NCI-H748 (cell line): ENCODE measurements at regions not wholly inside any gene's neighbourhood (a gene's known extent, or its start where the extent isn't known, plus 50 kb on each side); places are given as distances from the start of the nearest gene placed in this dataset.
"Not testable (repeated sequence)": the region's sequence is repeated elsewhere in the genome, so short reads cannot be mapped to it uniquely, and the experiment has no call there.

Source experiments
- DNase-seq: peaks from one replicate; lab custom pipeline; 2025; ENCODE audit not compliant: unreplicated experiment; lab: John Stamatoyannopoulos, UW

DNA sequence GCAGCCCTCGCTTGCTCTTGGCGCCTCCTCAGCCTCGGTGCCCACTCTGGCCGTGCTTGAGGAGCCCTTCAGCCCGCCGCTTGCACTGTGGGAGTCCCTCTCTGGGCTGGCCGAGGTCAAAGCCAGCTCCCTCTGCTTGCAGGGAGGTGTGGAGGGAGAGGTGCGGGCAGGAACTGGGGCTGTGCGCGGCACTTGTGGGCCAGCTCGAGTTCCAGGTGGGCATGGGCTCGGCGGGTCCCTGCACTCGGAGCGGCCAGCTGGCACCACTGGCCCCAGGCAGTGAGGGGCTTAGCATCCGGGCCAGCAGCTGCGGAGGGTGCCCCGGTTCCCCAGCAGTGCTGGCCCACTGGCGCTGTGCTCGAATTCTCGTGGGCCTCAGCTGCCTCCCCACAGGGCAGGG lies 152.1 kb upstream of the SEMA3C start:
- DNase-seq = no peak

DNA sequence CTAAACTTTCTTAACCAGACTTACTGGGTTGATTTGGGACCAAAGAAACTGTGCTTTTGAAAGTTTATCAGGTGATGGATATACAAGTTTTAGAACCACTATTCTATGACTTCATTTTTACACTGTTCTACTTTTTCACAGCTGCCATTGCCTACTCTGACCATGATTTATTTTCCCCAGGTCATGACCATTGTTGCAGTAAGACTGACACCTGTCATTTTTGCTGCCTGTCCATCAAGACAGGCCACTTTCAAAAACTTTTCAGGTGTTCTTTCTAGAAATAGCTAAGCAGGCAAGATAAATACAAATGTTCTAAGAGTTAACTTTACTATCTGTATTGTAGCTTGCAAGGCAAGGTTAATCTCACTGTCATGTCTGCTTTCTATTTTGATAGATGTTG lies 147.9 kb upstream of the SEMA3C start:
- DNase-seq = no peak

GRCh38 chr7:81064426-81064825 lies 145.6 kb upstream of the SEMA3C start:
- no peak for DNase-seq

DNA sequence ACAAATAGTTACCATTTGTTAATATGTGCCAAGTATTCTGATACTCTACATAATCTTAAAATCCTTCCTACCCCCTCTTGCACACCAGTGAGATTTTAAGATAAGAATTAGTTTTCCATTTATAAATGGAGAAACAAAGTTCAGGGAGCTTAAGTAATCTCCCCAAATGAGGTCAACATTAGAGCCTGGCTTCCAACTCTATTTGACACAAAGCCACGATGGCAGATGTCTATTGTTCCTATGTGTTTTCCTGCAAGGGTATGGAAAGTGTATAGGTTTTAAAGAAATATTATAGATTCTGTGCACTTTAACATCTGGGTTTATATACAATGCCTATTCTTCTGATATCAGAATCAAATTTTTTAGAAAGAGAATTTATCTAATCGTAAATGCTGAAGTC lies 143.9 kb upstream of the SEMA3C start:
- no peak for DNase-seq

- DNase-seq = not testable (repeated sequence)
These were observed 138.6 kb upstream of the SEMA3C start for GRCh38 chr7:81057469-81057868.

- no peak for DNase-seq
These were observed 134.8 kb upstream of the SEMA3C start for GRCh38 chr7:81053623-81054022.

DNA sequence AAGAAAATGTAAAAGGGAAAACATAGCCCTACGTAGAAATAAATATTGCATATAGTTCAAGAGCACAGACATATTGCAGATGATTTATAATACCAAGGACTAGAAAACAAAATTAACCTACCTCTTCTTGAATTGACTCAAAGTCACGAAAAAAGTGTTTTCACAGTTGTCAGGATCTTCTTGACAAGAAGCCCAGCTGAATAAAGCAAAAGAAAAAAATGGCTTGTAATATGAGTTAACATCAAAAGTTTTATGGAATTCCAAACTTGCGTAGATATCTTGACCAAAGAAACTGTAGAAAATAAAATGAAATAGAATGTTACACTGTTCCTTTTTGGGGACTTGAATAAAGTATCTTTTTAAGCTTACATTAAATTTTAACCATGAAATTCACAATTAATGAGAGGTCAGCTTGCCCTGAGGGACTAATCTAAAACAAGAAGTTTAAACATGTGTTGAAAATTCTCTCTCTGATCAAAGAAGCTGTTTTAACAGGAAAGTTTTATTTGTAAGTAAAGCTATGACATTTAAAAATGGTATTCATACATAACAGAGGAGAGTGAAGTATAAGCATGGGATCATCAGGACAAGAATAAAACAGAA lies 133.1 kb upstream of the SEMA3C start:
- no peak for DNase-seq

DNA sequence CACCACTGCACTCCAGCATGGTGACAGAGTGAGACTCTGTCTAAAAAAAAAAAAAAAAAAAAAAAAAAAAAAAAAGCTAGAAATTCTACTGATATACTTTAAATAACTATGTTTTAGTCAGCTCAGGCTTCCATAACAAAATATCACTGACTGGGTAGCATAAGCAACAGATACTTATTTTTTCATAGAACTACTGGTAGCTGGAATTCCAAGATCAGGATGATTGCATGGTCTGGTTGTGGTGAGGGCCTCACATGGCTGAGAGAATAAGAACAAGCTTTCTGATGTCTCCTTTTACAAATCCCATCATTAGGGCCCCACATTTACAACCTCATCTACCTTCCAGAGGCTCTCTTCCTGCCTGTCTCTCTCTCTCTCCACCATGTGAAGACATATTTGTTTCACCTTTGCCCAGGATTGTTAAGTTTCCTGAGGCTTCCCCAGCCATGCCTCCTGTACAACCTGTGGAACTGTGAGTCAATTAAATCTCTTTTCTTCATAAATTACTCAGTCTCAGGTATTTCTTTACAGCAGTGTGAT lies 126.7 kb upstream of the SEMA3C start:
- DNase-seq = no peak

DNA sequence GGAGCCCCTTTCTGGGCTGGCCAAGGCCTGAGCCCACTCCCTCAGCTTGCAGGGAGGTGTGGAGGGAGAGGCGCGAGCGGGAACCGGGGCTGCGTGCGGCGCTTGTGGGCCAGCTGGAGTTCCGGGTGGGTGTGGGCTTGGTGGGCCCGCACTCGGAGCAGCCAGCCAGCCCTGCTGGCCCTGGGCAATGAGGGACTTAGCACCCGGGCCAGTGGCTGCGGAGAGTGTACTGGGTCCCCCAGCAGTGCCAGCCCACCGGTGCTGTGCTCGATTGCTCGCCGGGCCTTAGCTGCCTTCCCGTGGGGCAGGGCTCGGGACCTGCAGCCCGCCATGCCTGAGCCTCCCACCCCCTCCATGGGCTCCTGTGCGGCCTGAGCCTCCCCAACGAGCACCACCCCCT lies 123.8 kb upstream of the SEMA3C start:
- not testable (repeated sequence) for DNase-seq

DNA sequence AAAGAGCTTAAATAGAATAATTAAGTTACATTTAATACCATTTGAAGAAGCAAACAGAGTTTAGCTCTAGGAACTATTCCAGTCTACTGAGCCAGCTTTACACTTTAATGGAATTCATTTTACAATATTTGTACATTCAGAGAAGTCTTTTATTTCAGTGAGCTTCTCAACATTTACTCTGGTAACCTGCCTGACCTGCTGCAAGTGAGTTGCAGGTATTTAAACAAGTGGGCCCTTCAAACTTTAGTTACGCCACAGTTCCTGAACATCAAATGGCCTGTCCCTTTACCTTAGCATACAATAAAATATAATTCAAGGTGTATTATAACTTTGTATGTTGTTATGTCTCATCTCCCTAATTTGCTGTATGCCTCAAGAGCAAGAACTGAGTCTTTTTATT lies 121.6 kb upstream of the SEMA3C start:
- DNase-seq = no peak

GRCh38 chr7:81036871-81037270 lies 118.0 kb upstream of the SEMA3C start:
- DNase-seq = no peak

DNA sequence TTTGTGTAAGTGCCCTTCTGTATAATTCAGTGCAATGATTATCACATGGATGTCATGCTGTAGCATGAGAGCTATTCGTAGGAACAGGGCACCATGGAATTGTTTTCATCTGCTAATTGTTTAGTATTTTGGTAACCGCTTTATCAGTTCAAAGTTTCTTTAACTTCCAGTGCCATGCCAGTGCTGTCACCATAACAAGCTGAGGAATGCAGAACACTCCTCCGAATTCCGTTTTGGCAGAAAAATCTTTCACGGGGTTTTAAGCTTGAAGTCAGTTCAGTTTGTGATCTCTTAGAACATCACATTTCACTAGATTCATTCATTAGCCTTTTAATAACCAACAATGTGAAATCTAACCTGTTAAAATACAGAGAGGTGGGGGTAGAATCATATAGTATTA lies 117.2 kb upstream of the SEMA3C start:
- DNase-seq = no peak

- DNase-seq = no peak
These were observed 113.1 kb upstream of the SEMA3C start for GRCh38 chr7:81031996-81032395.

DNA sequence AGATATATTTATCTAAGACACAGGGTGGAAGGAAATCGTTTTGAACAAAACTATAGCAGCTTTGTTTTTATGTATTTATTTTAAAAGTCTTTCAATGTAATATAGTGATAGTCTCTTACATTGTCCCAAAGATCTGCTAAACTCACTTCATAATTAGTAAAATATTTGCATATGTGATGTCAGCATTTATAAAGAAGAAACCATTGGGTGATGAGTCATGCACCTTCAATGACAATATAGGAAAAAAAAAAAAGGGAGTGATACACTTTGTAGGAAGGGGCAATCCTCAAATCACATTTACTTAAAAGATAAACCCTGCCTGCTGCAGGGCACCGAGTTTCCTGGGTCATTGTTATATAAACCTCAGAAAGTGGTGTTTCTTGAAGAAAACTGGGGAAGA lies 112.4 kb upstream of the SEMA3C start:
- no peak for DNase-seq

DNA sequence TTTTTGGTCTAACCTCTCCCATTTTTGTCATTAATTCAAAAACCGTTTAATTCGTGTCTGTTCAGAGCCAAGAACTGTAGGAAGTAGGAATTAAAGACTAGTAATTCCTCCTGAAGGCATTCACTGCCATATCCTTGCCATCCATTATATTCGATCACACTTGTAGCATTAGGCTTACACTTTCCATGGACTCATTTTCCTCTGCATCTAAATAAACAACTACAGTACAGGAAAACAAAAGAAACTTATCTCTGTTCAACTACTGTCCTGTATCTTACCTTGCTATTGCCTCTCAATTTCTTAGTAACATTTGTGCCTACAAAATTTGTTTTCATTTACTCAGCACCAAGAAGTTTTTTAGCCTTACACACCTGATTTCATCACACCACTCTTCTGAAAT lies 111.6 kb upstream of the SEMA3C start:
- no peak for DNase-seq

DNA sequence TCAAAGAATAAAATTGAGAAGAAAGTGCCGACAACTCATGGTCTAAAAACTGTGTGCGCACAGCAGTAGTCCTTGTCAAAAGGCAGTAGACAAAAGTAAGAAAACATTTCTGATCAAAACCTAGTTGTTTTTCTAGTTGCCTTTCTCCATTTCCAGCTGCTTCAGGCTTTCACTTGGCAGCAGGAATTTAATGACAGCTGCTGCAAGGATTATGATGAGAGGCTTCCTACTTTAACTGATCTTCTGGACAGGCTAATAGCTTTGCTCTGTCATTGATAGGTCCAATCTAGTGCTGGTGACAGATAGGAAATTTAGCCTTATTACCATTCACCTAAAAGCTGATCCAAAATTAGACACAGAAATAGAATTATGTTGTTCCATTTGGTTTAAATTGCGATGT lies 110.7 kb upstream of the SEMA3C start:
- DNase-seq = peak; percentile 31

DNA sequence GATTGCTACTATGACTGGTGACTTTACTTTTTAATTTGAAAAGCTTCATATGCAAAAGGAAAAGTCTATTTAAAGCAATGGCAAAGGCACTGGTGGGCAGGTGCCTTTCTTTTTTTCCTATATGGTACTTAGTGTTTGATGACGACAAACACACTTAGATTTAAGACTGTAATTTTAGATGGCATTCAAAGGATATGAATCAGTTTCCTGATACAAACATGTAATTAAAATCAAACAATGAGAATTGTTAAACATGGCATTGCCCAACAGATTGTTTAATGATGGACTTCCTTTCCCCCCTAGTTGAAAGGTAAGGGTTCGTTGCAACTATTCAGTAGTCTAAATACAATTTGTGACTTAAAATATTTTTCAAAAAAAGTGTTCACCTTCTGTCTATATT lies 106.5 kb upstream of the SEMA3C start:
- peak; percentile 79 for DNase-seq

- no peak for DNase-seq
These were observed 96.1 kb upstream of the SEMA3C start for GRCh38 chr7:81014908-81015307.

GRCh38 chr7:81014266-81014665 lies 95.4 kb upstream of the SEMA3C start:
- DNase-seq = no peak

DNA sequence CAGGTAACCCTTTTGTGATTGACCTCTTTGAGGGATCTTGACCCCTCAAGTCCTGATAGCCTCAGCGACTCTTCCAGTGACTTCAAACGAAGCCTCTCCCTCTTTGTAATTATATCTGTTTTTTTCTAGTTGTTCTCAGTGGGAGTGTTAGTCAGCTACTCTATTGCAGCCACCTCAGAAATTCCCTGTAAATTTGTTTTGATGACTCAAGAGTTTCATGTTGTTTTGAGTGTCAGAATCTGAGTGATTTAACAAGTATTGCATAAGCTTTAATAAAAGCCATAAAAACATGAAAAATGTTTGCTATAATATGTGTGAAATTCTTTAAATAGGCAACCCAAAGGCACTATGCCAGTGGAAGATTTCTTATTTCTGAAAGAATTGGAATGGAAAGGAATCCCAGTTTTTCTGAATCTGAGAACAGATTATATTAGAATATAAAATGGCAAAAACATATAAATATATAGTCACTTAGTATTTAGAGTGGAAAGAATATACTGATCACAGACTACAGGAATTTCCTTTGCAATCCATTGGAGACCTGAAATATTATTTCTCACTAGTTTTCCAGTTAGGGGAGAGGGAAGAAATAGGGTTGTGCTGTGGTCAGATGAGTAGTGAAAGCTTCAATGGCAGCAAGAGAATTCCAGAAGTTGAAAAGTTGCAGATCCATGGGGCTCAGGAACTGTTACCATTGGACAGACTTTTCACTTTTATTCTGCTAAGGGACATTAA lies 94.4 kb upstream of the SEMA3C start:
- DNase-seq = no peak

DNA sequence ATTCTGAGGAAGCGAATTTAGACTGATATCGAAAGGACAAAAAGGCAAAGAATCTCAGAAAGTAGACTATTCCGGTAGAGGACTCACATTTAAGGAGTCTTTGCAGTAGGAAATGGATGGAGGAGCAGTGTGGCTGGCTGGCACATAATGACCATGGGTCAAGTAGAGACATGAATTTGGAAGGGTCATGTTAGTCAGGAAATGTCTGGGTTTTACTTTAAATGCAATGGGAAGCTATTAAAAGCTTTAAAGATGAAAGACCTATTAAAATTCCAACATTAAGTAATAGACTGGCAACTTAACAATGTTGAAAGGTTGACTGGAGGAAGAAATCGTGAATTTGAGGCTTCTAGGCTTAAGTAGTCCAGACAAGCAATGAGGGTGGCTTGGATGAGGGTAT lies 90.0 kb upstream of the SEMA3C start:
- DNase-seq = no peak

GRCh38 chr7:81007051-81007450 lies 88.2 kb upstream of the SEMA3C start:
- DNase-seq = no peak

GRCh38 chr7:81005254-81005653 lies 86.4 kb upstream of the SEMA3C start:
- DNase-seq = no peak
